ENCODE measurements at regions not wholly inside any gene's neighbourhood (a gene's known extent, or its start where the extent isn't known, plus 50 kb on each side); places are given as distances from the start of the nearest gene placed in this dataset.

- H3K9me3 ChIP-seq: no peaks in the 10 kb centered on the region
- H3K36me3 ChIP-seq: no peaks in the 10 kb centered on the region
- no peaks in the 10 kb centered on the region for H3K27me3 ChIP-seq
- TF ChIP-seq CTCF (IDR thresholded peaks at IDR 0.05): no peak
- H3K4me3 ChIP-seq: no peak overlapping the region
- no peak for DNase-seq (ENCODE audit: low spot score)
- no peak overlapping the region for H3K27ac ChIP-seq
- H3K4me1 ChIP-seq: no peaks in the 10 kb centered on the region
Measured at GRCh38 chr7:40969641-40970040, 733.2 kb downstream of the INHBA start.

- Histone ChIP-seq H3K36me3 (no peaks in the 10 kb centered on the region), H3K4me1 (no peaks in the 10 kb centered on the region), H3K27ac (no peak overlapping the region), H3K27me3 (no peaks in the 10 kb centered on the region), H3K4me3 (no peak overlapping the region), H3K9me3 (no peaks in the 10 kb centered on the region)
- no peak for DNase-seq (ENCODE audit: low spot score)
- no peak for TF ChIP-seq CTCF (IDR thresholded peaks at IDR 0.05)
Measured at GRCh38 chr7:40966693-40967092, 736.2 kb downstream of the INHBA start.

GRCh38 chr7:40965774-40966173 lies 737.1 kb downstream of the INHBA start:
- Histone ChIP-seq H3K36me3 (no peaks in the 10 kb centered on the region), H3K9me3 (no peaks in the 10 kb centered on the region), H3K4me3 (no peak overlapping the region), H3K4me1 (no peaks in the 10 kb centered on the region), H3K27ac (no peak overlapping the region), H3K27me3 (no peaks in the 10 kb centered on the region)
- TF ChIP-seq CTCF (IDR thresholded peaks at IDR 0.05): no peak
- no peak for DNase-seq (ENCODE audit: low spot score)

- no peak for TF ChIP-seq CTCF (IDR thresholded peaks at IDR 0.05)
- H3K4me3 ChIP-seq: no peak overlapping the region
- H3K36me3 ChIP-seq: no peaks in the 10 kb centered on the region
- no peak overlapping the region for H3K27ac ChIP-seq
- H3K27me3 ChIP-seq: no peaks in the 10 kb centered on the region
- no peak for DNase-seq (ENCODE audit: low spot score)
- H3K4me1 ChIP-seq: no peaks in the 10 kb centered on the region
- H3K9me3 ChIP-seq: no peaks in the 10 kb centered on the region
Measured at GRCh38 chr7:40965016-40965415, 737.9 kb downstream of the INHBA start.

GRCh38 chr7:40964610-40965009 lies 738.3 kb downstream of the INHBA start:
- Histone ChIP-seq H3K4me3 (no peak overlapping the region), H3K4me1 (no peaks in the 10 kb centered on the region), H3K36me3 (no peaks in the 10 kb centered on the region), H3K27ac (no peak overlapping the region), H3K27me3 (no peaks in the 10 kb centered on the region), H3K9me3 (no peaks in the 10 kb centered on the region)
- DNase-seq (ENCODE audit: low spot score): no peak
- no peak for TF ChIP-seq CTCF (IDR thresholded peaks at IDR 0.05)

GRCh38 chr7:40959955-40960354 lies 742.9 kb downstream of the INHBA start:
- no peak overlapping the region for H3K4me3 ChIP-seq
- no peak for DNase-seq (ENCODE audit: low spot score)
- H3K36me3 ChIP-seq: no peaks in the 10 kb centered on the region
- peaks cover 0 to 5% of the 10 kb centered on the region in 2 donors for H3K9me3 ChIP-seq
- no peaks in the 10 kb centered on the region for H3K27me3 ChIP-seq
- no peak for TF ChIP-seq CTCF (IDR thresholded peaks at IDR 0.05)
- H3K27ac ChIP-seq: no peak overlapping the region
- no peaks in the 10 kb centered on the region for H3K4me1 ChIP-seq
